Kidney glomerular epithelial cell (primary cell): ENCODE measurements at regions not wholly inside any gene's neighbourhood (a gene's known extent, or its start where the extent isn't known, plus 50 kb on each side); places are given as distances from the start of the nearest gene placed in this dataset.
"Not testable (repeated sequence)": the region's sequence is repeated elsewhere in the genome, so short reads cannot be mapped to it uniquely, and the experiment has no call there.

ENCODE experiments used
- DNase-seq: peaks from one replicate; lab custom pipeline; 2025; lab: John Stamatoyannopoulos, UW

GRCh38 chr15:75763635-75764600 lies 51.3 kb upstream of the CSPG4 start:
- not testable (repeated sequence) for DNase-seq

DNA sequence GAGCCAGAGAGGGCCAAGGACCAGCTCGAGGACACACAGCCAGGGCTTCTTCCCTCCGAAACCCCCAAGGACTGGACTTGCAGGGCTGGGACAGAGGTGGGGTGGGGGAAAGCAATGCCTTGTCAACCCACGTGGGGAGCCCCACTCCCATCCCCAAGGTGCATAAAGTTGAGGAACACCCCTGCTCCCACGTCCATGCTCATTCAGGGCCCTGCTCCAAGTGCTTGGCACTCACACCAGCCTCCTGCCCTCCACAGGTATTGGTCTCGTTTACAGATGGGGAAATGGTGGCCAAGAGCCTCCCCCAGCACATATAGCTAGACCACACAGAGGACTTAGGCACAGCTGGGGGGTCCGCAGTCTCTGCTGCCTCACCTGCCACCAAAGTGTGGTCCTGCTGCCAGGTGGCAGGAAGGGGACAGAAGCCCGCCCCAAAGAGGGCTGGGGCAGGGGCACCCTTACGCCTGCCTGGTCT lies 50.5 kb upstream of the CSPG4 start:
- DNase-seq, result no peak
